Caco-2 (cell line): ENCODE measurements at regions not wholly inside any gene's neighbourhood (a gene's known extent, or its start where the extent isn't known, plus 50 kb on each side); places are given as distances from the start of the nearest gene placed in this dataset.
A peak's percentile ranks its signal among the peaks of the same experiment; 100 is the strongest.

Experiments
- BruUV-seq: library from RNA; stranded (reverse); fragments of 400-500 nt; replicated peaks from 2 replicates; lab custom pipeline; 2021; lab: Mats Ljungman, UMichigan
- CTCF ChIA-PET: fragments of 300-600 bp; sonication (Branson Sonifier 250); formaldehyde crosslinking; loops from one replicate; lab custom pipeline; 2022; ENCODE audit warnings: antibody characterized with exemption; lab: Charles Lee
- POLR2A ChIA-PET: fragments of 300-600 bp; sonication (Branson Sonifier 250); formaldehyde crosslinking; loops from one replicate; lab custom pipeline; 2022; ENCODE audit warnings: antibody characterized with exemption; lab: Charles Lee
- DNase-seq, 2 experiments: peaks; one replicate each; pipeline versions ENCODE4 v3.0.0 to v3.0.0-alpha.2; 2020 to 2022
- H3K27me3 ChIP-seq: replicated peaks from 2 replicates; pipeline ENCODE4 v1.6.0; 2011; ENCODE audit warnings: low read length; ENCODE audit not compliant: control insufficient read depth, insufficient read depth
- H3K36me3 ChIP-seq: 2 replicates; pipeline ENCODE4 v1.5.1; 2011; ENCODE audit warnings: low read length; ENCODE audit not compliant: control insufficient read depth, insufficient read depth
- H3K4me1 ChIP-seq: fragments of 250-450 bp; sonication (Bioruptor Pico); 2 replicates; pipeline ENCODE4 v1.5.1; 2020; ENCODE audit warnings: mild to moderate bottlenecking
- H3K4me3 ChIP-seq: 2 replicates; pipeline ENCODE4 v1.5.1; 2011; ENCODE audit warnings: low read depth, mild to moderate bottlenecking, control low read depth, low read length
- H3K9me3 ChIP-seq: fragments of 250-450 bp; sonication (Bioruptor Pico); 2 replicates; pipeline ENCODE4 v1.5.1; 2020; ENCODE audit warnings: mild to moderate bottlenecking, moderate library complexity
- H3K27ac Mint-ChIP-seq: one replicate; pipeline ENCODE4 v1.8.0; 2022; ENCODE audit warnings: mixed read lengths; ENCODE audit not compliant: unreplicated experiment
- H3K27me3 Mint-ChIP-seq: one replicate; pipeline ENCODE4 v1.8.0; 2022; ENCODE audit warnings: mixed read lengths; ENCODE audit not compliant: insufficient read depth, unreplicated experiment
- H3K36me3 Mint-ChIP-seq: one replicate; pipeline ENCODE4 v1.8.0; 2022; ENCODE audit warnings: mild to moderate bottlenecking, mixed read lengths; ENCODE audit not compliant: insufficient read depth, unreplicated experiment
- H3K4me1 Mint-ChIP-seq: one replicate; pipeline ENCODE4 v1.8.0; 2022; ENCODE audit warnings: low read depth, mixed read lengths; ENCODE audit not compliant: unreplicated experiment
- H3K4me3 Mint-ChIP-seq: one replicate; pipeline ENCODE4 v1.8.0; 2022; ENCODE audit warnings: mild to moderate bottlenecking, moderate library complexity, mixed read lengths; ENCODE audit not compliant: unreplicated experiment
- H3K9me3 Mint-ChIP-seq: one replicate; pipeline ENCODE4 v1.8.0; 2022; ENCODE audit warnings: mixed read lengths; ENCODE audit not compliant: unreplicated experiment
- CTCF ChIP-seq, 2 experiments: fragments of 200-600 bp in 1 of 2; IDR thresholded peaks; 1 replicate in 1 of 2; 2 replicates in 1 of 2; pipeline versions ENCODE4 v1.5.1 to v1.8.0; 2011 to 2022; ENCODE audit warnings: antibody characterized with exemption in 1 of 2, control low read depth in 1 of 2, inconsistent platforms in 1 of 2, low read depth in 1 of 2, low read length in 1 of 2, mild to moderate bottlenecking in 1 of 2, moderate library complexity in 1 of 2; ENCODE audit not compliant: insufficient read depth in 1 of 2, severe bottlenecking in 1 of 2, unreplicated experiment in 1 of 2
- intact Hi-C: fragments of 100-400 bp; cut with micrococcal nuclease; formaldehyde crosslinking; loops from one replicate; pipeline ENCODE4 v1.10.0; 2022; ENCODE audit not compliant: unreplicated experiment

GRCh38 chr11:81574301-81574700 lies 1159.4 kb downstream of the FAM181B start:
- ChIA-PET POLR2A (no interaction called here), CTCF (no interaction called here)
- Histone ChIP-seq H3K36me3 (no peaks in the 10 kb centered on the region), H3K4me1 (no peaks in the 10 kb centered on the region), H3K4me3 (no peak overlapping the region), H3K9me3 (no peaks in the 10 kb centered on the region), H3K27me3 (no peaks in the 10 kb centered on the region)
- H3K4me3 Mint-ChIP-seq, result no peak overlapping the region
- H3K27me3 Mint-ChIP-seq, result peaks cover 5% of the 10 kb centered on the region
- H3K9me3 Mint-ChIP-seq, result no peaks in the 10 kb centered on the region
- H3K36me3 Mint-ChIP-seq, result no peaks in the 10 kb centered on the region
- H3K4me1 Mint-ChIP-seq, result no peaks in the 10 kb centered on the region
- intact Hi-C loops, result no loop called here
- no peak for DNase-seq
- H3K27ac Mint-ChIP-seq, result no peak overlapping the region
- BruUV-seq, result no TSS peak
- TF ChIP-seq CTCF (IDR thresholded peaks at IDR 0.05; ENCODE audit: insufficient read depth in 1 of 2, low read depth in 1 of 2, low read length in 1 of 2, severe bottlenecking in 1 of 2, unreplicated experiment in 1 of 2), result no peak

- BruUV-seq, result no TSS peak
- Mint-ChIP-seq H3K27ac (no peak overlapping the region), H3K4me3 (no peak overlapping the region), H3K36me3 (no peaks in the 10 kb centered on the region), H3K27me3 (peaks cover 5% of the 10 kb centered on the region), H3K4me1 (no peaks in the 10 kb centered on the region), H3K9me3 (no peaks in the 10 kb centered on the region)
- no peaks in the 10 kb centered on the region for H3K4me1 ChIP-seq
- H3K27me3 ChIP-seq, result no peaks in the 10 kb centered on the region
- CTCF ChIA-PET, result no interaction called here
- intact Hi-C loops, result no loop called here
- no peaks in the 10 kb centered on the region for H3K9me3 ChIP-seq
- H3K36me3 ChIP-seq, result no peaks in the 10 kb centered on the region
- POLR2A ChIA-PET, result no interaction called here
- DNase-seq, result no peak
- no peak overlapping the region for H3K4me3 ChIP-seq
- no peak for TF ChIP-seq CTCF (IDR thresholded peaks at IDR 0.05; ENCODE audit: insufficient read depth in 1 of 2, low read depth in 1 of 2, low read length in 1 of 2, severe bottlenecking in 1 of 2, unreplicated experiment in 1 of 2)
These were observed 1160.3 kb downstream of the FAM181B start for GRCh38 chr11:81573367-81573766.

GRCh38 chr11:81570669-81571068 lies 1163.0 kb downstream of the FAM181B start:
- peak in 1 of 2 experiments; percentile 13 for TF ChIP-seq CTCF (IDR thresholded peaks at IDR 0.05; ENCODE audit: insufficient read depth in 1 of 2, low read depth in 1 of 2, low read length in 1 of 2, severe bottlenecking in 1 of 2, unreplicated experiment in 1 of 2)
- intact Hi-C loops, result no loop called here
- CTCF ChIA-PET, result no interaction called here
- H3K9me3 Mint-ChIP-seq, result no peaks in the 10 kb centered on the region
- no peak overlapping the region for H3K27ac Mint-ChIP-seq
- DNase-seq, result no peak
- no peaks in the 10 kb centered on the region for H3K27me3 ChIP-seq
- H3K4me3 ChIP-seq, result no peak overlapping the region
- no TSS peak for BruUV-seq
- H3K4me1 Mint-ChIP-seq, result no peaks in the 10 kb centered on the region
- no peaks in the 10 kb centered on the region for H3K36me3 Mint-ChIP-seq
- POLR2A ChIA-PET, result no interaction called here
- no peak overlapping the region for H3K4me3 Mint-ChIP-seq
- H3K4me1 ChIP-seq, result no peaks in the 10 kb centered on the region
- peaks cover 5% of the 10 kb centered on the region for H3K27me3 Mint-ChIP-seq
- no peaks in the 10 kb centered on the region for H3K9me3 ChIP-seq
- no peaks in the 10 kb centered on the region for H3K36me3 ChIP-seq
